Liver (tissue), 3 donors: ENCODE measurements at regions not wholly inside any gene's neighbourhood (a gene's known extent, or its start where the extent isn't known, plus 50 kb on each side); places are given as distances from the start of the nearest gene placed in this dataset.

ENCODE experiments used
- HNF4A ChIP-seq, 2 donors: conservative IDR thresholded peaks; 2 replicates each; pipeline ENCODE4 v1.6.1; 2016; ENCODE audit warnings: antibody characterized with exemption in 2 of 2, mild to moderate bottlenecking in 2 of 2
- TF ChIP-seq, protein P1 (sequence below): fragments of 150-350 bp; IDR thresholded peaks from 2 replicates; pipeline ENCODE4 v1.5.1; 2017; ENCODE audit warnings: improper control_type of control experiment, low read depth, low read length; ENCODE audit not compliant: missing input control
- TF ChIP-seq, protein P2 (sequence below): IDR thresholded peaks from 2 replicates; pipeline ENCODE4 v1.6.1; 2016; ENCODE audit warnings: antibody characterized with exemption
- TF ChIP-seq, protein P3 (sequence below): IDR thresholded peaks from 2 replicates; pipeline ENCODE4 v1.6.1; 2016; ENCODE audit warnings: antibody characterized with exemption
- TF ChIP-seq, protein P4 (sequence below): IDR thresholded peaks from 2 replicates; pipeline ENCODE4 v1.6.1; 2016; ENCODE audit warnings: antibody characterized with exemption, mild to moderate bottlenecking
- donor health status: healthy.
- donor health status: healthy.

DNA sequence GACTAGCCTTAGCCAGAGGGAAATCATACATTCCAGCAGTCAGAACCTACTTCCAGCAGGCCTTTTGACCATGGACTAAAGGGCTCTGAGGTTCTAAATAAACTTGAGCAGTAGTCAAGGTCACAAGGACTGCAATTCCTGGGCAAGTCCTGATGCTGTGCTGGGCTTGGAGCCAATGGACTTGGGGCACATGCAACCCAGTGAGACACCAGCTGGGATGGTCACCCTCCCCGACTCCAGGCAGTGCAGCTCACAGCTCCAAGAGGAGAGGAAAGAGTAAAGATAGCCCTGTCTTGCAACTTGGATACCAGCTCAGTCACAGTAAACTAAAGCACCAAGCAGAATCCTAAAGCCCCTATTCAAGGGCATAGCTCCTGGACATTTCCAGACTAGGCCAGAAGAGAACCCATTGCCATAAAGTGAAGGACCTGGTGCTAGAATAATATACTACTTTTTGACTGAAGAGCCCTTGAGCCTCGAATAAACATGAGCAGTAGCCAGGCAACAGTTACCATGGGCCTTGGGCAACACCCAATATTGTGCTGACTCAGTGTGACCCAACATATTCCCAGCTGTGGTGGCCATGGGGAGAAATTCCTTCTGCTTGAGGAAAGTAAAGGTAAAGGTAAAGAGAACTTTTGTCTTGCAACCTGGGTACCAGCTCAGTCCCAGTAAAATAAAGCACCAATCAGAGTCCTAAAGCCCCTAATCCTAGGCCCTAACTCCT is 226.2 kb upstream of the CLEC14A start:
- TF ChIP-seq, protein P1, sequence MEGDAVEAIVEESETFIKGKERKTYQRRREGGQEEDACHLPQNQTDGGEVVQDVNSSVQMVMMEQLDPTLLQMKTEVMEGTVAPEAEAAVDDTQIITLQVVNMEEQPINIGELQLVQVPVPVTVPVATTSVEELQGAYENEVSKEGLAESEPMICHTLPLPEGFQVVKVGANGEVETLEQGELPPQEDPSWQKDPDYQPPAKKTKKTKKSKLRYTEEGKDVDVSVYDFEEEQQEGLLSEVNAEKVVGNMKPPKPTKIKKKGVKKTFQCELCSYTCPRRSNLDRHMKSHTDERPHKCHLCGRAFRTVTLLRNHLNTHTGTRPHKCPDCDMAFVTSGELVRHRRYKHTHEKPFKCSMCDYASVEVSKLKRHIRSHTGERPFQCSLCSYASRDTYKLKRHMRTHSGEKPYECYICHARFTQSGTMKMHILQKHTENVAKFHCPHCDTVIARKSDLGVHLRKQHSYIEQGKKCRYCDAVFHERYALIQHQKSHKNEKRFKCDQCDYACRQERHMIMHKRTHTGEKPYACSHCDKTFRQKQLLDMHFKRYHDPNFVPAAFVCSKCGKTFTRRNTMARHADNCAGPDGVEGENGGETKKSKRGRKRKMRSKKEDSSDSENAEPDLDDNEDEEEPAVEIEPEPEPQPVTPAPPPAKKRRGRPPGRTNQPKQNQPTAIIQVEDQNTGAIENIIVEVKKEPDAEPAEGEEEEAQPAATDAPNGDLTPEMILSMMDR, result no peak
- TF ChIP-seq HNF4A (conservative IDR thresholded peaks at IDR 0.05), result no peak
- TF ChIP-seq, protein P2, sequence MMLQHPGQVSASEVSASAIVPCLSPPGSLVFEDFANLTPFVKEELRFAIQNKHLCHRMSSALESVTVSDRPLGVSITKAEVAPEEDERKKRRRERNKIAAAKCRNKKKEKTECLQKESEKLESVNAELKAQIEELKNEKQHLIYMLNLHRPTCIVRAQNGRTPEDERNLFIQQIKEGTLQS, result no peak
- TF ChIP-seq, protein P3, sequence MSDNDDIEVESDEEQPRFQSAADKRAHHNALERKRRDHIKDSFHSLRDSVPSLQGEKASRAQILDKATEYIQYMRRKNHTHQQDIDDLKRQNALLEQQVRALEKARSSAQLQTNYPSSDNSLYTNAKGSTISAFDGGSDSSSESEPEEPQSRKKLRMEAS, result no peak
- TF ChIP-seq, protein P4, sequence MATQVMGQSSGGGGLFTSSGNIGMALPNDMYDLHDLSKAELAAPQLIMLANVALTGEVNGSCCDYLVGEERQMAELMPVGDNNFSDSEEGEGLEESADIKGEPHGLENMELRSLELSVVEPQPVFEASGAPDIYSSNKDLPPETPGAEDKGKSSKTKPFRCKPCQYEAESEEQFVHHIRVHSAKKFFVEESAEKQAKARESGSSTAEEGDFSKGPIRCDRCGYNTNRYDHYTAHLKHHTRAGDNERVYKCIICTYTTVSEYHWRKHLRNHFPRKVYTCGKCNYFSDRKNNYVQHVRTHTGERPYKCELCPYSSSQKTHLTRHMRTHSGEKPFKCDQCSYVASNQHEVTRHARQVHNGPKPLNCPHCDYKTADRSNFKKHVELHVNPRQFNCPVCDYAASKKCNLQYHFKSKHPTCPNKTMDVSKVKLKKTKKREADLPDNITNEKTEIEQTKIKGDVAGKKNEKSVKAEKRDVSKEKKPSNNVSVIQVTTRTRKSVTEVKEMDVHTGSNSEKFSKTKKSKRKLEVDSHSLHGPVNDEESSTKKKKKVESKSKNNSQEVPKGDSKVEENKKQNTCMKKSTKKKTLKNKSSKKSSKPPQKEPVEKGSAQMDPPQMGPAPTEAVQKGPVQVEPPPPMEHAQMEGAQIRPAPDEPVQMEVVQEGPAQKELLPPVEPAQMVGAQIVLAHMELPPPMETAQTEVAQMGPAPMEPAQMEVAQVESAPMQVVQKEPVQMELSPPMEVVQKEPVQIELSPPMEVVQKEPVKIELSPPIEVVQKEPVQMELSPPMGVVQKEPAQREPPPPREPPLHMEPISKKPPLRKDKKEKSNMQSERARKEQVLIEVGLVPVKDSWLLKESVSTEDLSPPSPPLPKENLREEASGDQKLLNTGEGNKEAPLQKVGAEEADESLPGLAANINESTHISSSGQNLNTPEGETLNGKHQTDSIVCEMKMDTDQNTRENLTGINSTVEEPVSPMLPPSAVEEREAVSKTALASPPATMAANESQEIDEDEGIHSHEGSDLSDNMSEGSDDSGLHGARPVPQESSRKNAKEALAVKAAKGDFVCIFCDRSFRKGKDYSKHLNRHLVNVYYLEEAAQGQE, result no peak
